Loucy (cell line): ENCODE measurements at regions not wholly inside any gene's neighbourhood (a gene's known extent, or its start where the extent isn't known, plus 50 kb on each side); places are given as distances from the start of the nearest gene placed in this dataset.

Experiments used
- H2AFZ ChIP-seq: fragments of 200-600 bp; sonication (generic); 2 replicates; pipeline ENCODE4 v1.6.0; 2016; ENCODE audit warnings: antibody characterized with exemption, mild to moderate bottlenecking, low read length, moderate library complexity
- H3F3A ChIP-seq: fragments of 200-600 bp; 2 replicates; pipeline ENCODE4 v1.6.0; 2016; ENCODE audit warnings: antibody characterized with exemption, low read depth, mild to moderate bottlenecking
- H3K27me3 ChIP-seq: fragments of 200-600 bp; sonication (generic); 2 replicates; pipeline ENCODE4 v1.6.1; 2014; ENCODE audit warnings: low read length, mild to moderate bottlenecking; ENCODE audit not compliant: insufficient read depth, poor library complexity, severe bottlenecking
- H3K36me3 ChIP-seq: fragments of 200-600 bp; sonication (generic); 2 replicates; pipeline ENCODE4 v1.6.1; 2016; ENCODE audit warnings: low read length; ENCODE audit not compliant: insufficient read depth
- H3K4me1 ChIP-seq: fragments of 200-600 bp; sonication (generic); 2 replicates; pipeline ENCODE4 v1.5.1; 2014; ENCODE audit warnings: low read length, mild to moderate bottlenecking; ENCODE audit not compliant: insufficient read depth, poor library complexity, severe bottlenecking
- H3K4me2 ChIP-seq: fragments of 200-600 bp; sonication (generic); 2 replicates; pipeline ENCODE4 v1.6.0; 2014; ENCODE audit warnings: antibody characterized with exemption, low read length, low read depth, mild to moderate bottlenecking; ENCODE audit not compliant: poor library complexity, severe bottlenecking
- H3K4me3 ChIP-seq: fragments of 200-600 bp; sonication (generic); 2 replicates; pipeline ENCODE4 v1.5.1; 2014; ENCODE audit warnings: low read length, mild to moderate bottlenecking, mixed read lengths; ENCODE audit not compliant: poor library complexity, severe bottlenecking
- H3K79me2 ChIP-seq: fragments of 200-600 bp; sonication (generic); 2 replicates; pipeline ENCODE4 v1.6.1; 2014; ENCODE audit warnings: low read length; ENCODE audit not compliant: insufficient read depth
- H3K9ac ChIP-seq: fragments of 200-600 bp; sonication (generic); 2 replicates; pipeline ENCODE4 v1.6.0; 2014; ENCODE audit warnings: mild to moderate bottlenecking, low read depth, low read length, moderate library complexity; ENCODE audit not compliant: poor library complexity, severe bottlenecking
- H3K9me2 ChIP-seq: fragments of 200-600 bp; sonication (generic); replicated peaks from 2 replicates; pipeline ENCODE4 v1.6.1; 2016; ENCODE audit warnings: low read depth, low read length, mixed read lengths
- H3K9me3 ChIP-seq: fragments of 200-600 bp; sonication (generic); 2 replicates; pipeline ENCODE4 v1.6.1; 2014; ENCODE audit warnings: mild to moderate bottlenecking, antibody characterized with exemption, low read length, low read depth; ENCODE audit not compliant: insufficient read depth
- H4K20me1 ChIP-seq: fragments of 200-600 bp; sonication (generic); 2 replicates; pipeline ENCODE4 v1.6.0; 2014; ENCODE audit warnings: antibody characterized with exemption, low read length, mild to moderate bottlenecking; ENCODE audit not compliant: insufficient read depth, poor library complexity, severe bottlenecking
- EZH2phosphoT487 ChIP-seq: fragments of 200-600 bp; IDR thresholded peaks from 2 replicates; pipeline ENCODE4 v1.6.1; 2018; ENCODE audit warnings: antibody characterized with exemption, mild to moderate bottlenecking, moderate library complexity, borderline replicate concordance
- TF ChIP-seq, protein P1 (sequence below): fragments of 200-600 bp; sonication (generic); conservative IDR thresholded peaks from 2 replicates; pipeline ENCODE4 v1.5.1; 2014; ENCODE audit warnings: mild to moderate bottlenecking, antibody characterized with exemption, low read length

DNA sequence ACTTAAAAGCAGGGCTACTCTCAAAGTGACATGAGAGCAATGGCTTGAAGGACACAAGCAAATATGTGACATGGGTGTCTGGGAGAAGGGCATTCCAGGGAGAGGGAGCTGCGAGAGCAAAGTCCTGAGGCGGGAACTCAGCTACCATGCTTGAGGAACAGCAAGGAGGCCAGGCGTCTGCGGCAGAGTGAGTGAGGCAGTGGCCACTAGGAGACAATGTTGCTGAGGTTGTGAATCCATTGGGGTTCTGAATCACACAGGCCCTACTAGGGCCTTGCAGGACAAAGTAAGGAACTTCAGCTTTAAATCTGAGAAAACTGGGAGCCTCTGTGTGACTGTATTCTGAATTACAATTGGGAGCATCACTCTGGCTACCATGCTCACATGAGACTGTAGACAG is 94.1 kb upstream of the PRICKLE2 start:
- Histone ChIP-seq H2AFZ (no peak overlapping the region), H3K79me2 (no peaks in the 10 kb centered on the region)

DNA sequence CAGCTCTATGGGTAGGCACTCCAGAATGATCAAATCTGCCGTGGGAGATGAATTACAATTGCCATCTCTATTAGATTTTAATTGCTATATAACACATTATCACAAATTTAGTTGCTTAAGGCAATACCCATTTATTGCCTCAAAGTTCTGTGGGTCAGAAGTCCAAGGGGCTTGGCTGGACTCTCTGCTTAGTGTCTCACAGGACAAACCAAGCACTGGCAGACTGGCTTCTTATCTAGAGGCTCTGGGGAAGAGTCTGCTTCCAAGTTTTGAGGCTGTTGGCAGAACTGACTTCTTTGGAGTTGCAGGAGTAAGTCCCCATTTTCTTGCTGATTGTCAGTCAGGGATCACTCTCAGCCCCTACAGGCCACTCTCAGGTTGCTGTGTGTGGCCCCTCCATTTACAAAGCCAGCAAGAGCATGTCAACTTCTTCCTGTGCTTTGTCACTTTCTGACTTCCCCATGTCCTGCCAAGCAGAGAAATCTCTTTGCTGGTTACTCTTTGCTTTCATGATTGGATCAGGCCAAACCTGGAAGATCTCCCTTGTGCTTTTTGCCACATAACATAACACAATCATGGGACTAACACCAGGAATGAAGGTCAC is 93.5 kb upstream of the PRICKLE2 start:
- no peaks in the 10 kb centered on the region for H3K4me1 ChIP-seq
- TF ChIP-seq, protein P1, sequence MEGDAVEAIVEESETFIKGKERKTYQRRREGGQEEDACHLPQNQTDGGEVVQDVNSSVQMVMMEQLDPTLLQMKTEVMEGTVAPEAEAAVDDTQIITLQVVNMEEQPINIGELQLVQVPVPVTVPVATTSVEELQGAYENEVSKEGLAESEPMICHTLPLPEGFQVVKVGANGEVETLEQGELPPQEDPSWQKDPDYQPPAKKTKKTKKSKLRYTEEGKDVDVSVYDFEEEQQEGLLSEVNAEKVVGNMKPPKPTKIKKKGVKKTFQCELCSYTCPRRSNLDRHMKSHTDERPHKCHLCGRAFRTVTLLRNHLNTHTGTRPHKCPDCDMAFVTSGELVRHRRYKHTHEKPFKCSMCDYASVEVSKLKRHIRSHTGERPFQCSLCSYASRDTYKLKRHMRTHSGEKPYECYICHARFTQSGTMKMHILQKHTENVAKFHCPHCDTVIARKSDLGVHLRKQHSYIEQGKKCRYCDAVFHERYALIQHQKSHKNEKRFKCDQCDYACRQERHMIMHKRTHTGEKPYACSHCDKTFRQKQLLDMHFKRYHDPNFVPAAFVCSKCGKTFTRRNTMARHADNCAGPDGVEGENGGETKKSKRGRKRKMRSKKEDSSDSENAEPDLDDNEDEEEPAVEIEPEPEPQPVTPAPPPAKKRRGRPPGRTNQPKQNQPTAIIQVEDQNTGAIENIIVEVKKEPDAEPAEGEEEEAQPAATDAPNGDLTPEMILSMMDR: no peak
- TF ChIP-seq EZH2phosphoT487: no peak
- no peaks in the 10 kb centered on the region for H3K9me3 ChIP-seq
- H4K20me1 ChIP-seq: no peaks in the 10 kb centered on the region
- no peak overlapping the region for H3K4me3 ChIP-seq
- no peak overlapping the region for H2AFZ ChIP-seq
- H3K9me2 ChIP-seq: no peaks in the 10 kb centered on the region
- H3F3A ChIP-seq: no peaks in the 10 kb centered on the region
- H3K36me3 ChIP-seq: no peaks in the 10 kb centered on the region
- no peak overlapping the region for H3K4me2 ChIP-seq
- H3K9ac ChIP-seq: no peak overlapping the region
- H3K27me3 ChIP-seq: no peaks in the 10 kb centered on the region
- no peaks in the 10 kb centered on the region for H3K79me2 ChIP-seq

More for the DNA sequence above, 94.1 kb upstream of the PRICKLE2 start:
- H3K36me3 ChIP-seq: no peaks in the 10 kb centered on the region
- H3K4me3 ChIP-seq: no peak overlapping the region
- no peaks in the 10 kb centered on the region for H3K27me3 ChIP-seq
- H3F3A ChIP-seq: no peaks in the 10 kb centered on the region
- TF ChIP-seq, protein P1: no peak
- no peak for TF ChIP-seq EZH2phosphoT487
- no peaks in the 10 kb centered on the region for H3K4me1 ChIP-seq
- no peak overlapping the region for H3K4me2 ChIP-seq
- no peak overlapping the region for H3K9ac ChIP-seq
- H4K20me1 ChIP-seq: no peaks in the 10 kb centered on the region
- no peaks in the 10 kb centered on the region for H3K9me2 ChIP-seq
- no peaks in the 10 kb centered on the region for H3K9me3 ChIP-seq

DNA sequence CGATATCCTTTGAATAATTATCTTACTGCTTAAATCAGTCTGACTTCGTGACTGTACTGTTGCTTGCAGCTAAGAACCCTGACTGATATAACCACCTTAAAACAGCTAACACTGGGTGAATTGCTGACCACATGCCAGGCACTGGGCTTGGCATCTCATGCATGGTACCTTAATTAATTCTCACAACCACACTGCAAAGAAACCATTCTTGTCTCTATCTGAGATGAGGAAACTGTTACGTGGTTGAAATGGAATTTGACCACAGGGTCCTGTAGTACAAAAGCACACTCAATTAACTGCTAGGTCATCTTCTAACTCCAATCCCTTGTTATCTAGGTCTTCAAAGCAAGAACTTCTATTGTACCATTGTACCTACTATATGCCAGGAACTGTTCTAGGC is 92.7 kb upstream of the PRICKLE2 start:
- no peak overlapping the region for H3K4me2 ChIP-seq
- no peaks in the 10 kb centered on the region for H3K4me1 ChIP-seq
- H3K9me3 ChIP-seq: no peaks in the 10 kb centered on the region
- H2AFZ ChIP-seq: no peak overlapping the region
- no peaks in the 10 kb centered on the region for H3K36me3 ChIP-seq
- no peaks in the 10 kb centered on the region for H3K9me2 ChIP-seq
- no peak overlapping the region for H3K9ac ChIP-seq
- TF ChIP-seq, protein P1: no peak
- no peak for TF ChIP-seq EZH2phosphoT487
- no peak overlapping the region for H3K4me3 ChIP-seq
- H3F3A ChIP-seq: no peaks in the 10 kb centered on the region
- no peaks in the 10 kb centered on the region for H3K27me3 ChIP-seq
- no peaks in the 10 kb centered on the region for H4K20me1 ChIP-seq
- no peaks in the 10 kb centered on the region for H3K79me2 ChIP-seq
